VCaP (cell line): ENCODE measurements at regions not wholly inside any gene's neighbourhood (a gene's known extent, or its start where the extent isn't known, plus 50 kb on each side); places are given as distances from the start of the nearest gene placed in this dataset.

ENCODE experiments used
- H3K27ac ChIP-seq: fragments of 450-650 bp; 2 replicates; pipeline ENCODE4 v1.5.1; 2017
- TF ChIP-seq, protein P1 (sequence below): fragments of 450-650 bp; conservative IDR thresholded peaks from 2 replicates; pipeline ENCODE4 v1.5.1; 2017; ENCODE audit warnings: mild to moderate bottlenecking, moderate library complexity

DNA sequence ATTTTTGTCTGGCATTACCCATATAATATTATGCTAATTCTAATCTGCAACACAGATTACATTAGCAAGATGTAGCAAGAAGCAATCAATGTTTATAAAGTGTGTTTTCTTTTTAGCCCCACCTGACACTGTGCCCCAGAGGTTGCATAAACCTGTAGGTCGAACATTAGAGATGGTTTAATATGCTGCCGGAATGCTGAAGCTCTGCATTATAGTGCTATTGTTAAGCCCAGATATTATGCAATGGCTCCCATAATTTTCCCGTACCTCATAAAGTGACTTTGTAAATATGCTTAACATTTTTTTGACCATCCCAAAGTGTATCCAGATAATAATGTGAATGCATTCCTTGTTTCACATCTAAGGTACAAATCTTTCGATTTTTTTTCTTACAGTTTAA, 109.3 kb upstream of the MAP4K3 start:
- peak overlapping the region; percentile 37 for H3K27ac ChIP-seq
- TF ChIP-seq, protein P1, sequence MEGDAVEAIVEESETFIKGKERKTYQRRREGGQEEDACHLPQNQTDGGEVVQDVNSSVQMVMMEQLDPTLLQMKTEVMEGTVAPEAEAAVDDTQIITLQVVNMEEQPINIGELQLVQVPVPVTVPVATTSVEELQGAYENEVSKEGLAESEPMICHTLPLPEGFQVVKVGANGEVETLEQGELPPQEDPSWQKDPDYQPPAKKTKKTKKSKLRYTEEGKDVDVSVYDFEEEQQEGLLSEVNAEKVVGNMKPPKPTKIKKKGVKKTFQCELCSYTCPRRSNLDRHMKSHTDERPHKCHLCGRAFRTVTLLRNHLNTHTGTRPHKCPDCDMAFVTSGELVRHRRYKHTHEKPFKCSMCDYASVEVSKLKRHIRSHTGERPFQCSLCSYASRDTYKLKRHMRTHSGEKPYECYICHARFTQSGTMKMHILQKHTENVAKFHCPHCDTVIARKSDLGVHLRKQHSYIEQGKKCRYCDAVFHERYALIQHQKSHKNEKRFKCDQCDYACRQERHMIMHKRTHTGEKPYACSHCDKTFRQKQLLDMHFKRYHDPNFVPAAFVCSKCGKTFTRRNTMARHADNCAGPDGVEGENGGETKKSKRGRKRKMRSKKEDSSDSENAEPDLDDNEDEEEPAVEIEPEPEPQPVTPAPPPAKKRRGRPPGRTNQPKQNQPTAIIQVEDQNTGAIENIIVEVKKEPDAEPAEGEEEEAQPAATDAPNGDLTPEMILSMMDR, result no peak

DNA sequence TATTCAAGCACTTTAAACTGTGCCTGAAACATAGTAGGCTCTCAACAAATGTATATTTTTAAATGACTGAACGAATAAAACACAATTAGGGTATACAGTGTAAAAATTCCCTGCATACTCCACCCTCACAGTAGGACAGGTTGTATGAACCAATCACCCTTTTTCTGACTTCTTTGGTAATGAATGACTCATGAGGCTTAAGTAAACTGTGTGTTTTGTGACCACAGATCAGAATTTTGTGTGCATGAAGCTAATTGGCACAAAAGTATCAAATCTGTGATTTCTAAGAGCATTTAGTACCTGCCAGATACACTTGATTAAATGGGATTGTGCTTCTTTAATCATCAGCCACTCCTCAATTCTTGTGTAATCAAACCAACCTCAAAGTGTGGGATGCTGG, 109.9 kb upstream of the MAP4K3 start:
- TF ChIP-seq, protein P1, result no peak
- peak overlapping the region; percentile 37 for H3K27ac ChIP-seq

DNA sequence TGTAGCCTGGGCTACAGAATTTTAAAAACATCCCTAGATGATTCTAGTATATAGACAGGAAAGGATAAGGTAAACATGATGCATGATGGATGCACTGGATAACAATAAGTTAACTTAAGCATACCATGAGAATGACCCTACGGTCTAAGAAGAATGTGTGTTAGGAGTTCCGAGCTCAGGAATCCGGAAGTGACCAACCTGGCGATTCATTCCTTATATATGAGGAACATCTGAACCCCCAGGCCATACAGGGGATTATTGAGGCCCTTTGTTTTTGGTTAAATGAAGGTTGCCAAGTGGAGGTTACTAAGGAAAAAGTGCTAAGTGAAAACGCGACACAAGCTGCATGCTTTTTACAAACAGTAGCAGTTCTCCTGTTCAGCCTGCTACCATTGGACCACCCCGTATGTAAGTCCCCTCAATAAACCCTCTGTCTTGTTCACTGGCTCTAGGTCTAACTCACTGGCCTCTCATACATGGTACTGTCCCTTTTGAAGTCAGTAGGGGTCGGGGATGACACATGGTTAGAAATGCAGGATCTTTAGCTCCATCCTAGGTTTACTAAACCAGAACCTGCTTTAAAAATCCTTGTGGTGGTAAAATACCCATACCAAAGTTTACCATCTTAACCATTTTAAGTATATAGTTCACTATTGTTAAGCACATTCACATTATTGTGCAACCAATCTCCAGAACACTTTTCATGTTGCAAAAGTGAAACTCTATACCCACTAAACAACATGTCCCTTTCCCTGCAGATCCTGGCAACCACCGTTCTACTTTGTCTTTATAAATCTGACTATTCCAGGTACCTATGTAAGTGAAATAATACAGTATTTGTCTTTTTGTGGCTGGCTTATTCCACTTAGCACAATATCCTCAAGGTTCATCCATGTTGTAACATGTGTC, 111.0 kb upstream of the MAP4K3 start:
- TF ChIP-seq, protein P1, result no peak
- H3K27ac ChIP-seq, result peak overlapping the region; percentile 74

DNA sequence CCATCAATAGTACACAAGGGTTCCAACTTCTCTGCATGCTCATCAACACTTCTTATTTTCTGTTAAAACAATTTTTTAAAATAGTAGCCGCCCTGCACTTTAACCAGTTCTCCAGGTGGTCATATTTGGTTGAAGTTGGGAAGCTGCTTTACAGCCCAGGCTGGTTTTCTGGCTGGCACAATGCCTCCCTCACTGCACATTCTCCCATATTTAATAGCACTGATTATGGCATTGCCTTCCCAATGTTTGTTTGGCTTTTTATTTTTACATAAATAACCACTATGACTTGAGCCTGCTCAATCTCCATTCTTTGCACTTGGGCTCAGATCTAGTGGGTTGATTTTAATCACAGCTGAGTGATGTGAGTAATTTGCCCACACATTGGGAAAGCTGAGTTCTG, 111.9 kb upstream of the MAP4K3 start:
- H3K27ac ChIP-seq, result peak overlapping the region; percentile 74
- TF ChIP-seq, protein P1, result no peak

DNA sequence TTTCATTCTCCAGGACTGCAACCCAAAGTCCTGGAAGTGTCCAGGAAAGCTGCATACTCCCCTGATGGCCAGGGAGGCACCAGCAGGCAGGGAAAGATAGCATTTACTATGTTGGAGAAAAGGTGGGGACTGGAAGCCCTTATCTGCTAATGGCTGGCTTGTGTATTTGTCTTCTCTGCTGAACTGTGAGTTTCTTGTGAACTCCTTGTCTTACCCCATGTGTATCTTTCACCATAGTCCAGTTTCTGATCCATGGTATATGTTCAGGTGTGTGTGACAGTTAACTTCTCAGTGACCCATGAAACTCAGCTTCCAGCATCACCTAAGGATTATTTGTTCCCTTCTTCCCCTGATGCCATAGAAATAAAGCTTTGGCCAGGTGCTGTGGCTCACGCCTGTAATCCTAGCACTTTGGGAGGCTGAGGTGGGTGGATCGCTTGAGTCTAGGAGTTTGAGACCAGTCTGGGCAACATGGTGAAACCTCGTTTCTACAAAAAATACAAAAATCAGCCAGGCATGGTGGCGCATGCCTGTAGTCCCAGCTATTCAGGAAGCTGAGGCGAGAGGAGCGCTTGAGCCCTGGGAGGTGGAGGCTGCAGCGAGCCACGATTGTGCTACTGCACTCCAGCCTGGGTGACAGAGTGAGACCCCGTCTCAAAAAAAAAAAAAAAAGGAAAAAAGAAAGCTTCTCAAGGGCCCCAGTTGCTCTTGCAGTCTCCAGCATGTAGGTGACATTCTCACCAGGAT, 112.8 kb upstream of the MAP4K3 start:
- TF ChIP-seq, protein P1, result no peak
- peak overlapping the region; percentile 74 for H3K27ac ChIP-seq

DNA sequence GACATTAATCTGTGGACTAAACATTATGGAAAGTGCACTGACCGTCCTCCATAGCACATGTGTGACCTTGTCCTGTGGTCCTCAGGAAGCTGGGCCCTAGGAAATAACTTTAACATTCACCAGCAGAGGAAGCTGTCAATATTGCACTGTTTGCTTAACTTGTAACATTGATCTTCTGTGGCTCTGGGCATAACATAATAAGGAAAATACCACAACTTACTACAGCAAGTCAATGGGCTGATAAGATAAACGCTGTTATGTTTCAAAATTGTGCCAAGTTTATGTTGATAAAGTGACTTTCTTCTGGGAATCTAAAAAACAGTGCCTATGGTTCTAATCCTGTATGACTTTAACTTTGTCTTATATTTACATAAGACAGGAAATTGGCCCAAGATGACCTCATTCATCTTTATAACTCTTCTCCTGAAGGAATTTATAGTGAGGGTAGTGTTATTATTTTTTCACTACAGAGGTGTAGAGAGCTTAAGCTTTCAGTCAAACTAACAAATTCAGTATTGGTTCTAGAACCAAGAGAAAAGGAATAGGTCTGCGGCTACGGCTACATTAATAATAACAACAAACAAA, 113.7 kb upstream of the MAP4K3 start:
- TF ChIP-seq, protein P1, result no peak
- peak overlapping the region; percentile 74 for H3K27ac ChIP-seq

DNA sequence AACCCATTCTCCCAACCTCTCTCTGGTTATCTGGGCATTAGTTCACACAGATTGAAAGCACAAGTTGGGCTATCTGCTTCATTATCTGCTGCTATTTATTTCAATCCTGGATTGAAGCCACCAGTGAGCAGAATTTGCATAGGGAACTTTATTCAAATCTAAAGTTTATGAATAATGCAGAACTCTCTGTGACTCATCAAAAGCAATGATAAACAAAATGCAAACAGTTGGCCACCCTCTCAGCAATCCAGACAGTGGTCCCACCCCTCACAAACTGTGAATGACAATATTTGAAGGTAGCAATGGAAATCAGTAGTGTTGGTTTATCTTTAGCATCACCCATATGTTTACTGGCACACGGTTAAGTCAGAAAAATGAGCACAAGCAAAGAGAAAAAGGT, 106.8 kb upstream of the TMEM178A start:
- TF ChIP-seq, protein P1, result no peak
- H3K27ac ChIP-seq, result no peak overlapping the region
